ENCODE measurements at regions not wholly inside any gene's neighbourhood (a gene's known extent, or its start where the extent isn't known, plus 50 kb on each side); places are given as distances from the start of the nearest gene placed in this dataset.
"Not testable (repeated sequence)": the region's sequence is repeated elsewhere in the genome, so short reads cannot be mapped to it uniquely, and the experiment has no call there.

GRCh38 chr1:245062741-245063305 is 92.0 kb upstream of the KIF26B start:
- DNase-seq (ENCODE audit: extremely low read depth in 1 of 2, low read depth in 1 of 2), result no peak

- not testable (repeated sequence) for DNase-seq (ENCODE audit: extremely low read depth in 1 of 2, low read depth in 1 of 2)
These were observed 93.0 kb upstream of the KIF26B start for GRCh38 chr1:245061808-245062207.

- no peak for DNase-seq (ENCODE audit: extremely low read depth in 1 of 2, low read depth in 1 of 2)
These were observed 94.0 kb upstream of the KIF26B start for GRCh38 chr1:245060684-245061374.

GRCh38 chr1:245059806-245060424 is 94.9 kb upstream of the KIF26B start:
- DNase-seq (ENCODE audit: extremely low read depth in 1 of 2, low read depth in 1 of 2), result no peak

GRCh38 chr1:245058882-245059281 is 95.9 kb upstream of the KIF26B start:
- DNase-seq (ENCODE audit: extremely low read depth in 1 of 2, low read depth in 1 of 2), result no peak

- DNase-seq (ENCODE audit: extremely low read depth in 1 of 2, low read depth in 1 of 2), result no peak
These were observed 96.3 kb upstream of the KIF26B start for GRCh38 chr1:245058436-245058835.

GRCh38 chr1:245056913-245057312 is 97.9 kb upstream of the KIF26B start:
- DNase-seq (ENCODE audit: extremely low read depth in 1 of 2, low read depth in 1 of 2), result no peak

GRCh38 chr1:245056296-245056695 is 98.5 kb upstream of the KIF26B start:
- DNase-seq (ENCODE audit: extremely low read depth in 1 of 2, low read depth in 1 of 2), result not testable (repeated sequence)

GRCh38 chr1:245055752-245056151 is 99.0 kb upstream of the KIF26B start:
- DNase-seq (ENCODE audit: extremely low read depth in 1 of 2, low read depth in 1 of 2), result no peak

- DNase-seq (ENCODE audit: extremely low read depth in 1 of 2, low read depth in 1 of 2), result no peak
These were observed 100.1 kb upstream of the KIF26B start for GRCh38 chr1:245054507-245055270.

GRCh38 chr1:245054105-245054504 is 100.7 kb upstream of the KIF26B start:
- DNase-seq (ENCODE audit: extremely low read depth in 1 of 2, low read depth in 1 of 2), result no peak

GRCh38 chr1:245052258-245052657 is 102.5 kb upstream of the KIF26B start:
- DNase-seq (ENCODE audit: extremely low read depth in 1 of 2, low read depth in 1 of 2), result no peak

GRCh38 chr1:245051349-245052221 is 103.2 kb upstream of the KIF26B start:
- DNase-seq (ENCODE audit: extremely low read depth in 1 of 2, low read depth in 1 of 2), result no peak

GRCh38 chr1:245046769-245047168 is 108.0 kb upstream of the KIF26B start:
- DNase-seq (ENCODE audit: extremely low read depth in 1 of 2, low read depth in 1 of 2), result no peak

- DNase-seq (ENCODE audit: extremely low read depth in 1 of 2, low read depth in 1 of 2), result no peak
These were observed 108.5 kb upstream of the KIF26B start for GRCh38 chr1:245046315-245046714.

- DNase-seq (ENCODE audit: extremely low read depth in 1 of 2, low read depth in 1 of 2), result no peak
These were observed 109.5 kb upstream of the KIF26B start for GRCh38 chr1:245045087-245045881.

GRCh38 chr1:245043611-245043940 is 111.2 kb upstream of the KIF26B start:
- DNase-seq (ENCODE audit: extremely low read depth in 1 of 2, low read depth in 1 of 2), result no peak

- DNase-seq (ENCODE audit: extremely low read depth in 1 of 2, low read depth in 1 of 2), result no peak
These were observed 113.6 kb upstream of the KIF26B start for GRCh38 chr1:245041058-245041698.

- no peak for DNase-seq (ENCODE audit: extremely low read depth in 1 of 2, low read depth in 1 of 2)
These were observed 115.6 kb upstream of the KIF26B start for GRCh38 chr1:245039196-245039595.
